ENCODE measurements at regions not wholly inside any gene's neighbourhood (a gene's known extent, or its start where the extent isn't known, plus 50 kb on each side); places are given as distances from the start of the nearest gene placed in this dataset.

DNA sequence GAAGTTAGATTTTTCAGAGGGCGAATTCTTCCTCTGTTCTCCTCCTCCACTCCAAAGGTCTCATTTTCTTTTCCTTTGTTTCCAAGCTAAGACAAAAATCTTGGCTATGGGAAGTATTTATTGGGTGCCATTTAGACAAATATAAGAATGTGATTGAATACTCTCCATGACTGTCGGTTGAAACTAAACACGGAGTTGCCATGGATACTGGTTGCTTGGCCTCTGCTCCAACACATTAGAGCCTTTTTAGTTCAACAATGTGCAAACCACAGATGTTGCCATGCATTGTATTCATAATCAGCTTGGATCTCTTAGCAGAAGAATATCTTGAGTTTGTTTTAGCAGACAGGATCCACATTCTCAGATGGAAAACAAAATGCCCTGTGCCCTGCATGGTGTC is 366.5 kb upstream of the LCORL start:
- TF ChIP-seq, protein P1, sequence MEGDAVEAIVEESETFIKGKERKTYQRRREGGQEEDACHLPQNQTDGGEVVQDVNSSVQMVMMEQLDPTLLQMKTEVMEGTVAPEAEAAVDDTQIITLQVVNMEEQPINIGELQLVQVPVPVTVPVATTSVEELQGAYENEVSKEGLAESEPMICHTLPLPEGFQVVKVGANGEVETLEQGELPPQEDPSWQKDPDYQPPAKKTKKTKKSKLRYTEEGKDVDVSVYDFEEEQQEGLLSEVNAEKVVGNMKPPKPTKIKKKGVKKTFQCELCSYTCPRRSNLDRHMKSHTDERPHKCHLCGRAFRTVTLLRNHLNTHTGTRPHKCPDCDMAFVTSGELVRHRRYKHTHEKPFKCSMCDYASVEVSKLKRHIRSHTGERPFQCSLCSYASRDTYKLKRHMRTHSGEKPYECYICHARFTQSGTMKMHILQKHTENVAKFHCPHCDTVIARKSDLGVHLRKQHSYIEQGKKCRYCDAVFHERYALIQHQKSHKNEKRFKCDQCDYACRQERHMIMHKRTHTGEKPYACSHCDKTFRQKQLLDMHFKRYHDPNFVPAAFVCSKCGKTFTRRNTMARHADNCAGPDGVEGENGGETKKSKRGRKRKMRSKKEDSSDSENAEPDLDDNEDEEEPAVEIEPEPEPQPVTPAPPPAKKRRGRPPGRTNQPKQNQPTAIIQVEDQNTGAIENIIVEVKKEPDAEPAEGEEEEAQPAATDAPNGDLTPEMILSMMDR (IDR thresholded peaks at IDR 0.05; ENCODE audit: insufficient read depth, low read length, poor library complexity, severe bottlenecking), result no peak
- Histone ChIP-seq H3K27me3 (replicated peaks; ENCODE audit: control insufficient read depth, insufficient read depth, low read length) (no peaks in the 10 kb centered on the region), H3K4me3 (replicated peaks; ENCODE audit: low read depth, low read length) (no peak overlapping the region), H3K36me3 (ENCODE audit: control insufficient read depth, insufficient read depth, low read length) (no peaks in the 10 kb centered on the region)
- no peak for DNase-seq (ENCODE audit: extremely low read depth, insufficient read length)

GRCh38 chr4:18381186-18381585 is 359.6 kb upstream of the LCORL start:
- no peak overlapping the region for H3K4me3 ChIP-seq (replicated peaks; ENCODE audit: low read depth, low read length)
- no peak for DNase-seq (ENCODE audit: extremely low read depth, insufficient read length)

DNA sequence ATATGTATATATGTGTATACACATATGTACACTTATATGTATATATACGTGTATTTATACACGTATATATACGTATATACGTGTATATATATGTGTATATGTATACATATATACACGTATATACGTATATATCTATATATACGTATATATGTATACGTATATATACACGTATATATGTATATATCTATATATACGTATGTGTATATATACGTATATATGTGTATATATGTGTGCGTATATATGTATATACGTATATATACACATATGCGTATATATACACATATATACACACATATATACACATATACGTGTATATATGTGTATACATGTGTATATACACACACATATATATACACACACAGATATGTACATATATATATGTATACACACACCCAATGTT is 348.0 kb upstream of the LCORL start:
- Histone ChIP-seq H3K27me3 (replicated peaks; ENCODE audit: control insufficient read depth, insufficient read depth, low read length) (no peaks in the 10 kb centered on the region), H3K36me3 (ENCODE audit: control insufficient read depth, insufficient read depth, low read length) (no peaks in the 10 kb centered on the region), H3K4me3 (replicated peaks; ENCODE audit: low read depth, low read length) (no peak overlapping the region)
- TF ChIP-seq, protein P1 (IDR thresholded peaks at IDR 0.05; ENCODE audit: insufficient read depth, low read length, poor library complexity, severe bottlenecking), result no peak
- DNase-seq (ENCODE audit: extremely low read depth, insufficient read length), result no peak

More at GRCh38 chr4:18381186-18381585, 359.6 kb upstream of the LCORL start:
- H3K27me3 ChIP-seq (replicated peaks; ENCODE audit: control insufficient read depth, insufficient read depth, low read length), result no peaks in the 10 kb centered on the region; the same call in 1 of the 2 replicates
- H3K36me3 ChIP-seq (ENCODE audit: control insufficient read depth, insufficient read depth, low read length), result no peaks in the 10 kb centered on the region
- TF ChIP-seq, protein P1 (IDR thresholded peaks at IDR 0.05; ENCODE audit: insufficient read depth, low read length, poor library complexity, severe bottlenecking), result no peak

- Histone ChIP-seq H3K27me3 (replicated peaks; ENCODE audit: control insufficient read depth, insufficient read depth, low read length) (no peaks in the 10 kb centered on the region), H3K36me3 (ENCODE audit: control insufficient read depth, insufficient read depth, low read length) (no peaks in the 10 kb centered on the region), H3K4me3 (replicated peaks; ENCODE audit: low read depth, low read length) (no peak overlapping the region)
- TF ChIP-seq, protein P1 (IDR thresholded peaks at IDR 0.05; ENCODE audit: insufficient read depth, low read length, poor library complexity, severe bottlenecking), result peak; percentile 64
- peak; percentile 11 for DNase-seq (ENCODE audit: extremely low read depth, insufficient read length)
These were observed 345.3 kb upstream of the LCORL start for GRCh38 chr4:18366892-18367291.

- H3K4me3 ChIP-seq (replicated peaks; ENCODE audit: low read depth, low read length), result no peak overlapping the region
- DNase-seq (ENCODE audit: extremely low read depth, insufficient read length), result no peak
- no peaks in the 10 kb centered on the region for H3K27me3 ChIP-seq (replicated peaks; ENCODE audit: control insufficient read depth, insufficient read depth, low read length)
- TF ChIP-seq, protein P1 (IDR thresholded peaks at IDR 0.05; ENCODE audit: insufficient read depth, low read length, poor library complexity, severe bottlenecking), result no peak
- H3K36me3 ChIP-seq (ENCODE audit: control insufficient read depth, insufficient read depth, low read length), result no peaks in the 10 kb centered on the region
These were observed 344.6 kb upstream of the LCORL start for GRCh38 chr4:18366136-18366535.

- H3K27me3 ChIP-seq (replicated peaks; ENCODE audit: control insufficient read depth, insufficient read depth, low read length), result no peaks in the 10 kb centered on the region
- no peaks in the 10 kb centered on the region for H3K36me3 ChIP-seq (ENCODE audit: control insufficient read depth, insufficient read depth, low read length)
- no peak for DNase-seq (ENCODE audit: extremely low read depth, insufficient read length)
- TF ChIP-seq, protein P1 (IDR thresholded peaks at IDR 0.05; ENCODE audit: insufficient read depth, low read length, poor library complexity, severe bottlenecking), result no peak
- H3K4me3 ChIP-seq (replicated peaks; ENCODE audit: low read depth, low read length), result no peak overlapping the region
These were observed 322.0 kb upstream of the LCORL start for GRCh38 chr4:18343581-18343980.

All from GM06990 (cell line).